Sciatic nerve (tissue), 2 donors: ENCODE measurements at regions not wholly inside any gene's neighbourhood (a gene's known extent, or its start where the extent isn't known, plus 50 kb on each side); places are given as distances from the start of the nearest gene placed in this dataset.

ENCODE experiments used
- ATAC-seq: fragments of 200-7000 bp; cut with Tn5 transposase; one replicate; pipeline ENCODE4 v1.9.1; 2020; ENCODE audit warnings: mild to moderate bottlenecking, moderate library complexity
- DNase-seq: peaks from one replicate; pipeline ENCODE4 v3.0.0-alpha.2; 2020; ENCODE audit warnings: low spot score
- intact Hi-C: fragments of 100-400 bp; cut with DNase I; formaldehyde crosslinking; loops from one replicate; pipeline ENCODE4 v1.14.2; 2022
- donor health status: DM: no; HTN: no; CAD: no.
- donor health status: DM: no; HTN: no; CAD: no.

GRCh38 chr16:27123795-27124409 lies 57.2 kb downstream of the C16orf82 start:
- DNase-seq = no peak
- no peak for ATAC-seq
- intact Hi-C loops = no loop called here

- intact Hi-C loops = no loop called here
- DNase-seq (no peak), ATAC-seq (no peak)
These were observed 60.6 kb downstream of the C16orf82 start for GRCh38 chr16:27127308-27127707.

- DNase-seq (no peak), ATAC-seq (no peak)
- intact Hi-C loops = no loop called here
These were observed 62.7 kb downstream of the C16orf82 start for GRCh38 chr16:27129401-27129800.

- DNase-seq (no peak), ATAC-seq (no peak)
- intact Hi-C loops = no loop called here
These were observed 65.1 kb upstream of the KDM8 start for GRCh38 chr16:27138257-27138656.

DNA sequence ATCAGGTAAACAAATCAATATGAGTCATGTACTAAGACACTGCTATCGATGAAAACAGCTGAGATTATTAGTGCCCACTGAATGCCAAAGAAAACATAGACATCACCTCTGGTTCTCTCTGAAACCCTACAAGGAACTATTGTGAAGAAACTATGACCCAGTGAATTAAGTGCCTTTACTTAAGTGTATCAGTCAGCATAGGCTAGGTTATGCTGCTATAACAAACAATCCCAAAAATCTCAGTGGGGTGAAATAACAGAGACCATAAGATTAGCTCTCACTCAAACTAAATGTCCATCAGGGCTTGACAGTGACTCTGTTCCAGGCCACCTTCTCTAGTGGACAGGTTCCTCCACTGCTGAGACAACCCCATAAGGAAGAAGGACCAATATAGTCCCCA lies 57.7 kb upstream of the KDM8 start:
- DNase-seq (no peak), ATAC-seq (no peak)
- intact Hi-C loops = no loop called here

GRCh38 chr16:27149986-27150385 lies 53.3 kb upstream of the KDM8 start:
- intact Hi-C loops = loop anchor here (5.0 kb wide), 1 partner anchor 307 kb away; no protein-coding TSS in a partner anchor
- DNase-seq (no peak), ATAC-seq (no peak)

DNA sequence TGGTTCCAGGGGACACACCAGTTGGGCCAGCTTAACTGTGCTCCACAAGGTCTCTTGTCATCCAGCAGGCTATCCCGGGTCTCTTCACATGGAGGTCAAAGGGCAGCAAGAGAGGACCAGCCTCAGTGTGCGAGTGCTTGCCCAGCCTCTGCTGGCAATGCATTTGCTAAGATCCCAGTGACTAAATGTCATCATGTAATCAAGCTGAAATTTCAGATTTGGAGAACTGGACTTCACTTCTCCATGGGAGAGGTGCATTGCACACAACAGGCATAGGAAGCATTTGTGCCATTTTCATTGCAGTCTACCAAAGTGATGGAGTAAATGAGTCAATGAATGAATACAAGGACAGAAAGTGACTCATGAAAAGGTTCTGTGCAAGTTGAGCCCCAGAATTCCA lies 51.2 kb upstream of the KDM8 start:
- ATAC-seq (no peak), DNase-seq (no peak)
- intact Hi-C loops = loop anchor here (5.0 kb wide), 1 partner anchor 305 kb away; no protein-coding TSS in a partner anchor

DNA sequence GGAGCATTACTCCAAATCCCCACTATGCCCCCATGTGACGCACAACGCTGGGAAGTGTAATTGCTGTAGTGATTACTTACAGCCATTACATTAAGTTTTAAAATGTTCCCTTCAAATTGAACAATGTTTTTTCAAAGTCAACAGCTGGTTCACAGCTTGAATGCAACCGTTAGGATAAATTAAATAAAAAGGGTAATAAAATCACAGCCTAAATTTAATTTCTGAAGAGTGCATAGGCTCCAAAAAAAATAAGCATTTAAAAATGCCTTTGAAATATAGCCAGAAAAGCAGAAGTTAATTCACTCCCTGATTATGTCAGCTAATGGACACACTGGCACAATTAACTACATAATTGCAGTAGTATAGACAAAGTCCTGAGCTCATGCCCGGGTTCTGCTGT lies 50.5 kb upstream of the KDM8 start:
- DNase-seq (no peak), ATAC-seq (no peak)
- intact Hi-C loops = loop anchor here (5.0 kb wide), 1 partner anchor 304 kb away; no protein-coding TSS in a partner anchor
